H9 (cell line): ENCODE measurements at regions not wholly inside any gene's neighbourhood (a gene's known extent, or its start where the extent isn't known, plus 50 kb on each side); places are given as distances from the start of the nearest gene placed in this dataset.
A peak's percentile ranks its signal among the peaks of the same experiment; 100 is the strongest.

ENCODE experiments used
- DNase-seq: peaks from one replicate; pipeline ENCODE4 v3.0.0-alpha.2; 2017
- H2AFZ ChIP-seq: one replicate; pipeline ENCODE4 v1.6.1; 2013; ENCODE audit warnings: mild to moderate bottlenecking, low read length, control low read depth, moderate library complexity
- H2AK5ac ChIP-seq: 2 replicates; pipeline ENCODE4 v1.6.1; 2013; ENCODE audit warnings: low read length, control low read depth, mixed read lengths; ENCODE audit not compliant: insufficient read length
- H2BK120ac ChIP-seq: one replicate; pipeline ENCODE4 v1.6.1; 2013; ENCODE audit warnings: low read depth, mild to moderate bottlenecking, low read length, control low read depth, inconsistent platforms; ENCODE audit not compliant: poor library complexity, severe bottlenecking
- H2BK12ac ChIP-seq: 2 replicates; pipeline ENCODE4 v1.6.1; 2013; ENCODE audit warnings: low read length, control low read depth, mixed read lengths, low read depth; ENCODE audit not compliant: insufficient read length
- H2BK15ac ChIP-seq: 2 replicates; pipeline ENCODE4 v1.6.1; 2013; ENCODE audit warnings: low read depth, low read length, control low read depth
- H2BK20ac ChIP-seq: one replicate; pipeline ENCODE4 v1.6.1; 2013; ENCODE audit warnings: low read depth, mild to moderate bottlenecking, low read length, control low read depth, inconsistent platforms; ENCODE audit not compliant: poor library complexity, severe bottlenecking
- H2BK5ac ChIP-seq: 2 replicates; pipeline ENCODE4 v1.6.1; 2013; ENCODE audit warnings: low read length, control low read depth, mixed read lengths; ENCODE audit not compliant: insufficient read length
- H3K14ac ChIP-seq: 2 replicates; pipeline ENCODE4 v1.6.1; 2013; ENCODE audit warnings: low read length, control low read depth; ENCODE audit not compliant: insufficient read depth
- H3K18ac ChIP-seq: 2 replicates; pipeline ENCODE4 v1.6.1; 2013; ENCODE audit warnings: low read depth, mild to moderate bottlenecking, mixed read lengths, low read length, control low read depth; ENCODE audit not compliant: insufficient read length
- H3K23ac ChIP-seq: 2 replicates; pipeline ENCODE4 v1.6.1; 2013; ENCODE audit warnings: low read length, control low read depth, mixed read lengths, low read depth; ENCODE audit not compliant: insufficient read length
- H3K23me2 ChIP-seq: 2 replicates; pipeline ENCODE4 v1.6.1; 2013; ENCODE audit warnings: low read depth, mild to moderate bottlenecking, mixed read lengths, low read length, control low read depth; ENCODE audit not compliant: insufficient read length, poor library complexity, severe bottlenecking
- H3K27ac ChIP-seq: 2 replicates; pipeline ENCODE4 v1.5.1; 2013; ENCODE audit warnings: low read length, control low read depth, mixed read lengths, low read depth; ENCODE audit not compliant: insufficient read length
- H3K27me3 ChIP-seq: 2 replicates; pipeline ENCODE4 v1.6.1; 2013; ENCODE audit warnings: low read length, control low read depth, inconsistent platforms; ENCODE audit not compliant: insufficient read depth
- H3K4ac ChIP-seq: 2 replicates; pipeline ENCODE4 v1.6.1; 2013; ENCODE audit warnings: low read depth, mild to moderate bottlenecking, control low read depth, inconsistent platforms, low read length, moderate library complexity
- H3K4me1 ChIP-seq: 2 replicates; pipeline ENCODE4 v1.6.1; 2013; ENCODE audit warnings: low read length, control low read depth, inconsistent platforms; ENCODE audit not compliant: insufficient read depth
- H3K4me2 ChIP-seq: 2 replicates; pipeline ENCODE4 v1.6.1; 2013; ENCODE audit warnings: low read length, control low read depth, mixed read lengths; ENCODE audit not compliant: insufficient read length, insufficient read depth
- H3K56ac ChIP-seq: 2 replicates; pipeline ENCODE4 v1.6.1; 2013; ENCODE audit warnings: low read depth, mild to moderate bottlenecking, mixed read lengths, low read length, control low read depth; ENCODE audit not compliant: insufficient read length
- H3K79me1 ChIP-seq: 2 replicates; pipeline ENCODE4 v1.6.1; 2013; ENCODE audit warnings: low read depth, mild to moderate bottlenecking, moderate library complexity, low read length, control low read depth, inconsistent platforms; ENCODE audit not compliant: insufficient read depth, poor library complexity, severe bottlenecking
- H3K79me2 ChIP-seq: 2 replicates; pipeline ENCODE4 v1.6.1; 2013; ENCODE audit warnings: low read length, control low read depth, inconsistent platforms; ENCODE audit not compliant: insufficient read depth
- H3K9ac ChIP-seq: 2 replicates; pipeline ENCODE4 v1.6.1; 2013; ENCODE audit warnings: low read length, control low read depth, mixed read lengths; ENCODE audit not compliant: insufficient read length; ENCODE audit errors: extremely low read depth
- H3K9me3 ChIP-seq: one replicate; pipeline ENCODE4 v1.6.1; 2013; ENCODE audit warnings: low read depth, low read length, inconsistent platforms; ENCODE audit not compliant: control insufficient read depth
- H3T11ph ChIP-seq: one replicate; pipeline ENCODE4 v1.6.1; 2013; ENCODE audit warnings: mild to moderate bottlenecking, low read length, control low read depth, inconsistent platforms
- H4K20me1 ChIP-seq: one replicate; pipeline ENCODE4 v1.6.1; 2013; ENCODE audit not compliant: control insufficient read depth, insufficient read length, insufficient read depth
- H4K5ac ChIP-seq: 2 replicates; pipeline ENCODE4 v1.6.1; 2013; ENCODE audit warnings: low read depth, mild to moderate bottlenecking, mixed read lengths, low read length, control low read depth; ENCODE audit not compliant: insufficient read length
- H4K8ac ChIP-seq: replicated peaks from 2 replicates; pipeline ENCODE4 v1.6.1; 2013; ENCODE audit warnings: low read length, control low read depth, mixed read lengths, low read depth; ENCODE audit not compliant: insufficient read length
- H4K91ac ChIP-seq: 2 replicates; pipeline ENCODE4 v1.6.1; 2013; ENCODE audit warnings: low read depth, mild to moderate bottlenecking, moderate library complexity, mixed read lengths, low read length, control low read depth; ENCODE audit not compliant: insufficient read length
- H3K27ac Mint-ChIP-seq, 3 experiments: 2 replicates in 2 of 3; 3 replicates in 1 of 3; pipeline ENCODE4 v1.8.0; 2020 to 2021; ENCODE audit warnings: mixed read lengths in 3 of 3, mild to moderate bottlenecking in 1 of 3, moderate library complexity in 1 of 3
- H3K27me3 Mint-ChIP-seq: 2 replicates; pipeline ENCODE4 v1.8.0; 2021; ENCODE audit warnings: low read depth, mild to moderate bottlenecking, moderate library complexity, mixed read lengths
- H3K36me3 Mint-ChIP-seq, 3 experiments: 2 replicates in 2 of 3; 3 replicates in 1 of 3; pipeline ENCODE4 v1.8.0; 2020 to 2021; ENCODE audit warnings: low read depth in 3 of 3, mixed read lengths in 3 of 3; ENCODE audit not compliant: insufficient read depth in 1 of 3
- H3K4me1 Mint-ChIP-seq, 2 experiments: 2 replicates each; pipeline ENCODE4 v1.8.0; 2020; ENCODE audit warnings: mixed read lengths in 2 of 2
- H3K4me3 Mint-ChIP-seq, 2 experiments: 2 replicates in 1 of 2; 3 replicates in 1 of 2; pipeline ENCODE4 v1.8.0; 2020 to 2021; ENCODE audit warnings: mild to moderate bottlenecking in 2 of 2, mixed read lengths in 2 of 2, moderate library complexity in 1 of 2
- H3K9me3 Mint-ChIP-seq, 2 experiments: 2 replicates in 1 of 2; 3 replicates in 1 of 2; pipeline ENCODE4 v1.8.0; 2020; ENCODE audit warnings: mild to moderate bottlenecking in 2 of 2, mixed read lengths in 2 of 2, moderate library complexity in 1 of 2
- CTCF ChIP-seq: fragments of 200-600 bp; sonication (generic); conservative IDR thresholded peaks from 3 replicates; pipeline ENCODE4 v1.8.0; 2021; ENCODE audit warnings: antibody characterized with exemption, mild to moderate bottlenecking
- WGBS: extraction: QIAGEN DNeasy Blood & Tissue Kit; methylation state at CpG from one replicate; pipeline ENCODE4 v1.1.7; 2013; ENCODE audit warnings: missing lambda C conversion rate, low lambda C conversion rate, mixed read lengths; ENCODE audit not compliant: insufficient read length; ENCODE audit errors: extremely low coverage; 5-methylcytosine and 5-hydroxymethylcytosine counted together

DNA sequence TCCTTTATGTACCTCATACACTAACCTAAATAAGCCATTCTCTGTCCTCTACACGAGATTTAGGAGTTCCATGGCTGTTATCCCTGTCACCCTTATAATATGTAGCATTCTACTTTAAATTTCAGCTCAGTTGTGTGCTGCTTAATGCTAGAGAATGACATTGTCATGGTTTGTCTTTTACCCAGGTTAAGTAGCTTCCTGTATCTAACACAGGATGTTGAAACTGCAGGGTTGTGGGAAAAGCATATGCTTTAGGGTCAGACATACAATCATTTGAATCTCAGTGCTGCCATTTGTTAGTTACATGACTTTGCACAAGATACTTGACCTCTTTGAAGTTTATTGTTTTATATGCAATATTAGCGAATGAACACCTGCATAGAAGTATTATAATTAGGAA is 235.1 kb upstream of the CACNA2D1 start:
- no peaks in the 10 kb centered on the region for H3K36me3 Mint-ChIP-seq
- Histone ChIP-seq H2BK120ac (no peak overlapping the region), H3K79me2 (no peaks in the 10 kb centered on the region), H3K23ac (no peak overlapping the region), H4K8ac (no peak overlapping the region), H2BK5ac (no peak overlapping the region), H2AFZ (no peak overlapping the region), H2BK12ac (no peak overlapping the region), H4K91ac (no peak overlapping the region), H3K14ac (no peak overlapping the region), H3K79me1 (no peaks in the 10 kb centered on the region), H3K18ac (no peak overlapping the region), H3K56ac (no peak overlapping the region), H3K27me3 (no peaks in the 10 kb centered on the region), H3K4me1 (no peaks in the 10 kb centered on the region), H3K4me2 (no peak overlapping the region), H3K9ac (no peak overlapping the region), H4K5ac (no peak overlapping the region), H3K9me3 (no peaks in the 10 kb centered on the region), H3K23me2 (no peaks in the 10 kb centered on the region), H2AK5ac (no peak overlapping the region), H3K4ac (no peak overlapping the region), H2BK15ac (no peak overlapping the region), H3K27ac (no peak overlapping the region), H2BK20ac (no peak overlapping the region), H4K20me1 (no peaks in the 10 kb centered on the region), H3T11ph (no peak overlapping the region)
- no peaks in the 10 kb centered on the region for H3K27me3 Mint-ChIP-seq
- H3K4me1 Mint-ChIP-seq = peaks cover 14% of the 10 kb centered on the region in 2 experiments
- H3K9me3 Mint-ChIP-seq = no peaks in the 10 kb centered on the region
- TF ChIP-seq CTCF = no peak
- no peak for DNase-seq
- no CpG with 5 or more reads among the region's 2 CpGs for WGBS
- peak overlapping the region in 1 of 3 experiments; percentile 73; a peak in 1 of 7 replicates for H3K27ac Mint-ChIP-seq
- H3K4me3 Mint-ChIP-seq = no peak overlapping the region
